ENCODE measurements at regions not wholly inside any gene's neighbourhood (a gene's known extent, or its start where the extent isn't known, plus 50 kb on each side); places are given as distances from the start of the nearest gene placed in this dataset.

GRCh38 chr10:3631701-3632330 is 153.2 kb downstream of the KLF6 start:
- in situ Hi-C loops (cut with MboI; ENCODE audit: low sequenced_read_pairs) = no loop called here

- in situ Hi-C loops (cut with MboI; ENCODE audit: low sequenced_read_pairs) = no loop called here
Observed at GRCh38 chr10:3631291-3631690, 153.7 kb downstream of the KLF6 start.

- in situ Hi-C loops (cut with MboI; ENCODE audit: low sequenced_read_pairs) = no loop called here
Observed at GRCh38 chr10:3625959-3626751, 158.9 kb downstream of the KLF6 start.

- in situ Hi-C loops (cut with MboI; ENCODE audit: low sequenced_read_pairs) = no loop called here
Observed at GRCh38 chr10:3624367-3624766, 160.6 kb downstream of the KLF6 start.

GRCh38 chr10:3623746-3624145 is 161.3 kb downstream of the KLF6 start:
- in situ Hi-C loops (cut with MboI; ENCODE audit: low sequenced_read_pairs) = no loop called here

GRCh38 chr10:3622845-3623621 is 162.0 kb downstream of the KLF6 start:
- in situ Hi-C loops (cut with MboI; ENCODE audit: low sequenced_read_pairs) = no loop called here

GRCh38 chr10:3622427-3622826 is 162.6 kb downstream of the KLF6 start:
- in situ Hi-C loops (cut with MboI; ENCODE audit: low sequenced_read_pairs) = no loop called here

- in situ Hi-C loops (cut with MboI; ENCODE audit: low sequenced_read_pairs) = no loop called here
Observed at GRCh38 chr10:3620818-3621217, 164.2 kb downstream of the KLF6 start.

GRCh38 chr10:3619241-3619640 is 165.8 kb downstream of the KLF6 start:
- in situ Hi-C loops (cut with MboI; ENCODE audit: low sequenced_read_pairs) = no loop called here

GRCh38 chr10:3616880-3617279 is 168.1 kb downstream of the KLF6 start:
- in situ Hi-C loops (cut with MboI; ENCODE audit: low sequenced_read_pairs) = no loop called here

- in situ Hi-C loops (cut with MboI; ENCODE audit: low sequenced_read_pairs) = no loop called here
Observed at GRCh38 chr10:3613318-3613717, 171.7 kb downstream of the KLF6 start.

GRCh38 chr10:3612183-3613001 is 172.6 kb downstream of the KLF6 start:
- in situ Hi-C loops (cut with MboI; ENCODE audit: low sequenced_read_pairs) = no loop called here

- in situ Hi-C loops (cut with MboI; ENCODE audit: low sequenced_read_pairs) = no loop called here
Observed at GRCh38 chr10:3606309-3606708, 178.7 kb downstream of the KLF6 start.

GRCh38 chr10:3605882-3606281 is 179.1 kb downstream of the KLF6 start:
- in situ Hi-C loops (cut with MboI; ENCODE audit: low sequenced_read_pairs) = no loop called here

- in situ Hi-C loops (cut with MboI; ENCODE audit: low sequenced_read_pairs) = no loop called here
Observed at GRCh38 chr10:3595736-3596135, 189.3 kb downstream of the KLF6 start.

- in situ Hi-C loops (cut with MboI; ENCODE audit: low sequenced_read_pairs) = no loop called here
Observed at GRCh38 chr10:3593611-3594010, 191.4 kb downstream of the KLF6 start.

- in situ Hi-C loops (cut with MboI; ENCODE audit: low sequenced_read_pairs) = no loop called here
Observed at GRCh38 chr10:3592424-3592823, 192.6 kb downstream of the KLF6 start.

- in situ Hi-C loops (cut with MboI; ENCODE audit: low sequenced_read_pairs) = no loop called here
Observed at GRCh38 chr10:3588816-3589215, 196.2 kb downstream of the KLF6 start.

GRCh38 chr10:3588346-3588745 is 196.7 kb downstream of the KLF6 start:
- in situ Hi-C loops (cut with MboI; ENCODE audit: low sequenced_read_pairs) = no loop called here

- in situ Hi-C loops (cut with MboI; ENCODE audit: low sequenced_read_pairs) = no loop called here
Observed at GRCh38 chr10:3584926-3585784, 199.9 kb downstream of the KLF6 start.
